Liver (tissue), 8 donors: ENCODE measurements at regions not wholly inside any gene's neighbourhood (a gene's known extent, or its start where the extent isn't known, plus 50 kb on each side); places are given as distances from the start of the nearest gene placed in this dataset.

ENCODE experiments used
- DNase-seq: peaks from one replicate; pipeline ENCODE4 v3.0.0-alpha.2; 2017; ENCODE audit warnings: low spot score
- H3K27ac ChIP-seq, 2 donors: one replicate each; pipeline ENCODE4 v1.7.0; 2013; ENCODE audit warnings: inconsistent platforms in 2 of 2, low read length in 2 of 2, control low read depth in 1 of 2, low read depth in 1 of 2, mild to moderate bottlenecking in 1 of 2
- H3K27me3 ChIP-seq, 4 donors: one replicate each; pipeline versions ENCODE4 v1.6.1 to v1.7.0; 2013; ENCODE audit warnings: low read length in 3 of 4, inconsistent platforms in 1 of 4, mild to moderate bottlenecking in 1 of 4, moderate library complexity in 1 of 4; ENCODE audit not compliant: control insufficient read depth in 4 of 4, insufficient read depth in 4 of 4
- H3K36me3 ChIP-seq, 4 donors: one replicate each; pipeline versions ENCODE4 v1.6.1 to v1.7.0; 2013; ENCODE audit warnings: low read length in 3 of 4, mild to moderate bottlenecking in 3 of 4, low read depth in 1 of 4, moderate library complexity in 1 of 4; ENCODE audit not compliant: control insufficient read depth in 4 of 4, insufficient read depth in 3 of 4
- H3K4me1 ChIP-seq, 4 donors: one replicate each; pipeline versions ENCODE4 v1.6.1 to v1.7.0; 2013; ENCODE audit warnings: low read length in 3 of 4, mild to moderate bottlenecking in 3 of 4, moderate library complexity in 1 of 4; ENCODE audit not compliant: control insufficient read depth in 4 of 4, insufficient read depth in 4 of 4
- H3K4me3 ChIP-seq, 3 donors: one replicate each; pipeline versions ENCODE4 v1.6.1 to v1.7.0; 2013; ENCODE audit warnings: low read length in 3 of 3, control low read depth in 1 of 3, low read depth in 1 of 3, mild to moderate bottlenecking in 1 of 3
- H3K9ac ChIP-seq, 2 donors: one replicate each; pipeline ENCODE4 v1.7.0; 2013; ENCODE audit warnings: low read length in 2 of 2, mild to moderate bottlenecking in 2 of 2, moderate library complexity in 2 of 2, control low read depth in 1 of 2, low read depth in 1 of 2
- H3K9me3 ChIP-seq, 4 donors: one replicate each; pipeline versions ENCODE4 v1.6.1 to v1.7.0; 2013; ENCODE audit warnings: low read length in 3 of 4; ENCODE audit not compliant: control insufficient read depth in 4 of 4
- ATF3 ChIP-seq: IDR thresholded peaks from 2 replicates; pipeline ENCODE4 v1.6.1; 2016; ENCODE audit warnings: antibody characterized with exemption
- CTCF ChIP-seq: fragments of 150-350 bp; IDR thresholded peaks from 2 replicates; pipeline ENCODE4 v1.5.1; 2017; ENCODE audit warnings: improper control_type of control experiment, low read depth, low read length; ENCODE audit not compliant: missing input control
- EGR1 ChIP-seq, 2 donors: IDR thresholded peaks; 2 replicates each; pipeline ENCODE4 v1.6.1; 2016 to 2018; ENCODE audit warnings: antibody characterized with exemption in 2 of 2, low read depth in 2 of 2
- FOXA1 ChIP-seq: IDR thresholded peaks from 2 replicates; pipeline ENCODE4 v1.6.1; 2016; ENCODE audit warnings: antibody characterized with exemption
- FOXA2 ChIP-seq: IDR thresholded peaks from 2 replicates; pipeline ENCODE4 v1.6.1; 2016; ENCODE audit warnings: antibody characterized with exemption
- GABPA ChIP-seq, 2 donors: IDR thresholded peaks in 1 of 2; conservative IDR thresholded peaks in 1 of 2; 2 replicates each; pipeline ENCODE4 v1.6.1; 2016; ENCODE audit warnings: antibody characterized with exemption in 2 of 2, mild to moderate bottlenecking in 1 of 2, moderate library complexity in 1 of 2
- HNF4A ChIP-seq, 2 donors: conservative IDR thresholded peaks; 2 replicates each; pipeline ENCODE4 v1.6.1; 2016; ENCODE audit warnings: antibody characterized with exemption in 2 of 2, mild to moderate bottlenecking in 2 of 2
- HNF4G ChIP-seq: IDR thresholded peaks from 2 replicates; pipeline ENCODE4 v1.6.1; 2016; ENCODE audit warnings: antibody characterized with exemption
- JUND ChIP-seq, 2 donors: IDR thresholded peaks; 2 replicates each; pipeline ENCODE4 v1.6.1; 2016; ENCODE audit warnings: antibody characterized with exemption in 2 of 2
- MAX ChIP-seq: IDR thresholded peaks from 2 replicates; pipeline ENCODE4 v1.6.1; 2016; ENCODE audit warnings: antibody characterized with exemption
- NR2F2 ChIP-seq: IDR thresholded peaks from 2 replicates; pipeline ENCODE4 v1.6.1; 2016; ENCODE audit warnings: antibody characterized with exemption
- RAD21 ChIP-seq, 2 donors: IDR thresholded peaks; 2 replicates each; pipeline ENCODE4 v1.6.1; 2016; ENCODE audit warnings: antibody characterized with exemption in 2 of 2, mild to moderate bottlenecking in 2 of 2
- REST ChIP-seq: IDR thresholded peaks from 2 replicates; pipeline ENCODE4 v1.6.1; 2016; ENCODE audit warnings: antibody characterized with exemption, mild to moderate bottlenecking
- RXRA ChIP-seq, 2 donors: IDR thresholded peaks; 2 replicates each; pipeline ENCODE4 v1.6.1; 2017 to 2018; ENCODE audit warnings: antibody characterized with exemption in 2 of 2, mild to moderate bottlenecking in 1 of 2
- SP1 ChIP-seq: IDR thresholded peaks from 2 replicates; pipeline ENCODE4 v1.6.1; 2018; ENCODE audit warnings: antibody characterized with exemption, mild to moderate bottlenecking
- TAF1 ChIP-seq: conservative IDR thresholded peaks from 2 replicates; pipeline ENCODE4 v1.6.1; 2016; ENCODE audit warnings: antibody characterized with exemption, mild to moderate bottlenecking
- YY1 ChIP-seq: IDR thresholded peaks from 2 replicates; pipeline ENCODE4 v1.6.1; 2016; ENCODE audit warnings: antibody characterized with exemption, mild to moderate bottlenecking
- ZBTB33 ChIP-seq: IDR thresholded peaks from 2 replicates; pipeline ENCODE4 v1.6.1; 2016; ENCODE audit warnings: antibody characterized with exemption
- WGBS: extraction: QIAGEN DNeasy Blood & Tissue Kit; methylation state at CpG from one replicate; pipeline ENCODE4 v1.1.7; 2013; 5-methylcytosine and 5-hydroxymethylcytosine counted together
- donor health status: healthy.
- donor health status: healthy.
- donor health status: healthy.
- donor health status: healthy.
- donor health status: healthy.

- DNase-seq: no peak
- TF ChIP-seq REST (peak; percentile 66), NR2F2 (no peak), SP1 (peak; percentile 65), HNF4A (conservative IDR thresholded peaks at IDR 0.05) (peak; percentile 68 to 89), RXRA (IDR thresholded peaks at IDR 0.05) (peak; percentile 85 to 98), RAD21 (IDR thresholded peaks at IDR 0.05) (peak; percentile 54 to 77), ATF3 (peak; percentile 19), EGR1 (IDR thresholded peaks at IDR 0.05; ENCODE audit: low read depth in 2 of 2) (no peak), HNF4G (no peak), FOXA2 (peak; percentile 58), CTCF (no peak), JUND (IDR thresholded peaks at IDR 0.05) (peak; percentile 80 to 96), GABPA (IDR thresholded peaks at IDR 0.05 in 1 of 2, conservative IDR thresholded peaks at IDR 0.05 in 1 of 2) (peak in 1 of 2 donors; percentile 48), TAF1 (no peak), FOXA1 (peak; percentile 73), YY1 (peak; percentile 65), MAX (peak; percentile 90), ZBTB33 (peak; percentile 91)
- H3K4me3 ChIP-seq: no peak overlapping the region
- no peak overlapping the region for H3K9ac ChIP-seq
- peaks cover 0 to 2% (median 0%) of the 10 kb centered on the region in 4 donors for H3K36me3 ChIP-seq
- no peaks in the 10 kb centered on the region for H3K9me3 ChIP-seq
- peak overlapping the region; percentile 36 to 80 for H3K27ac ChIP-seq
- 33% methylated on average over 5 of the region's 5 CpGs for WGBS
- peaks cover 2 to 9% (median 3%) of the 10 kb centered on the region in 4 donors for H3K4me1 ChIP-seq
- no peaks in the 10 kb centered on the region for H3K27me3 ChIP-seq
Observed at GRCh38 chr5:68593211-68593671, 377.7 kb downstream of the PIK3R1 start.
